RPMI7951 (cell line): ENCODE measurements at regions not wholly inside any gene's neighbourhood (a gene's known extent, or its start where the extent isn't known, plus 50 kb on each side); places are given as distances from the start of the nearest gene placed in this dataset.

Source experiments
- DNase-seq: peaks from one replicate; pipeline ENCODE4 v3.0.0-alpha.2; 2012; ENCODE audit warnings: low read depth

DNA sequence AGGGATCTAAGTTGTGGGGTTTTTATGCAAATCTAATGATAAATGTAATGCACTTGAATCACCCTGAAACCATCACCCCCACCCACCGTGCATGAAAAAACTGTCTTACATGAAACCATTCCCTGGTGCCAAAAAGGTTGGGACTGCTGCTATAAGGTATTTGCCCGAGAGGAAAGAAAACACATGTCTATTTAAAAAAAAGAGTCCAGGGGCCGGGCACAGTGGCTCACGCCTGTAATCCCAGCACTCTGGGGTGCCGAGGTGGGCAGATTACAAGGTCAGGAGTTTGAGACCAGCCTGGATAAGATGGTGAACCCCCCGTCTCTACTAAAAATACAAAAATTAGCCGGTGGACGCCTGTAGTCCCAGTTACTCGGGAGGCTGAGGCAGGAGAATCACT lies 1372.8 kb upstream of the CDH2 start:
- DNase-seq: no peak

DNA sequence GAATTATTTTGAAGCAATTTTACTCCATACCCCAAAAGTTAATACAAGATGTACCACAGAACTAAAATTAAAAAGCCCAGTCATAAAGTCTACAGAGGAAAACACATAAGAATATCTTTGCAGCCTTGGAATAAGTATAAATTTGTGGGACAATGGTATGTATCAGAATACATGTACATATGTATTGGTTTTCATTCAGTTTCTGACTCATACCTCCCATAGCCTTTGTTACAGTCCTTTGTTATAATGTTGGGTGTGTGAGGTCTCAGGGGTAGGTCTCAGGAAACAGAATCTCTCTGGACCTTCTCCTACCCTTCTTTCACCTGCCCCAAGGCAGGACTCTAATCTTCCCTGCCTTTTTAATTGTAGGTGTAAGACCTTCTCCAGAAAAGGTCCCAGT lies 1370.7 kb upstream of the CDH2 start:
- no peak for DNase-seq

DNA sequence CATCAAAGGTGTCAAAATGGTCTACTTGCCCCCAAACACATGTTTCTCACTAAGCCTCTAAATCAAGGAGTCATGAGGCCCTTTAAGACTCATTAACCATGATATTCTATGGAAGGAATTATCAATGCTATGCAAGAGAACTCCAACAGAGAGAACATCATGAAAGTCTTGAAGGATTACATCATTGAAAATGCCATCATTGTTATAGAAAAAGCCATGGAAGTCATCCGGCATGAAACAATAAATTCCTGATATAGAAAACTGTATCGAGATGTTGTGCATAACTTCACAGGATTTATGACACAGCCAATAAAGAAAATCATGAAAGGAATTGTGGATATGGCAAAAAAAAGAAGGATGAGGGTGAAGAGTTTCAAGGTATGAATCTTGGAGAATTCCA lies 1363.6 kb upstream of the CDH2 start:
- no peak for DNase-seq

DNA sequence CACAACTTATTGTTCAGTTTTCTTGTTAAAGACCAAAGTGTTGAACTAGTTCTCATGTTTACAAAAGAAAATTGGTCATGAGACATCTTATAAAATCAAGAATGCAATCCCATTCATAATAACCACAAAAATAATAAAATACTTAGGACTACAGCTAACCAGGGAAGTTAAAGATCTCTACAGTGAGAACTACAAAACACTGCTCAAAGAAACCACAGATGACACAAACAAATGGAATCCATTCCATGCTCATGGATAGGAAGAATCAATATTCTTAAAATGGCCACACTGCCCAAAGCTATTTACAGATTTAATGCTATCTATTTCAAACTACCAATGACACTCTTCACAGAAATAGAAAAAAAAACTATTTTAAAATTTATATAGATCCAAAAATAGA lies 1354.8 kb upstream of the CDH2 start:
- DNase-seq: no peak

DNA sequence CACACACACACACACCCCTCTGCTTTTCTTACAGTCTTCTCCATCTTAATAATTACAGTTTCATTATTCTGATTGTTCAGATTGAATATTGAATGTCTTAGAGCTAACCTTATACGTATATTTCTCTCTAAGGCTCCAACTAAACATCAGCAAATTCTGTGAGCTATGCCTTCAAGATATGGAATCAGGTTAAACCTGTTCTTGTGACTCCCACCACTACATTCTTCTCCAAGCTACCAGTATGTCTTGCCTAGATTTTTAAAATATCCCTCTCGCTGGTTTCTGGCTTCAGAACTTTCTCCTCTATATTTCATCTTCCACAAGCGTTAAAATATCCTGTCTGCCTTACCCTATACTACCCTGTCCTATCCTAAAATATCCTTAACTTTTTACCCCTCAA lies 1346.4 kb upstream of the CDH2 start:
- no peak for DNase-seq

DNA sequence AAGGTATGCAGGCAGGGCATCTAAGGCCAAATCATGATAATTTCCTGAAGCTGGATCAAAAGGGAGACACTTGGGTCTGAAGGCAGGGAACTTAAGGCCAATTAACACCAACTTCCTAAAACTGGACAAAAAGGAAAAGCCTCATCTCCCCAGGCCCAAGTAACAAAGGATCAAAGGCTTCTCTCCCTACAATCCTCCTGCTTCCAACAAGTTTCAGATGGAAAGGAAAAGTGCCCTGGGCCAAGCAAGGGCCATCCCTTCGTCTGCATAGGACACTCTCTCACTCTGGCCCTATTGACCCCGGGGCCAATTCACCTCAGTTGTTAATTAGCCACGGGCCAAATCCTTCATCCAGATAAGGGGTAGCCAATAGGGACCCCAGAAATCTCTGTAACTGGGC lies 1335.8 kb upstream of the CDH2 start:
- no peak for DNase-seq

DNA sequence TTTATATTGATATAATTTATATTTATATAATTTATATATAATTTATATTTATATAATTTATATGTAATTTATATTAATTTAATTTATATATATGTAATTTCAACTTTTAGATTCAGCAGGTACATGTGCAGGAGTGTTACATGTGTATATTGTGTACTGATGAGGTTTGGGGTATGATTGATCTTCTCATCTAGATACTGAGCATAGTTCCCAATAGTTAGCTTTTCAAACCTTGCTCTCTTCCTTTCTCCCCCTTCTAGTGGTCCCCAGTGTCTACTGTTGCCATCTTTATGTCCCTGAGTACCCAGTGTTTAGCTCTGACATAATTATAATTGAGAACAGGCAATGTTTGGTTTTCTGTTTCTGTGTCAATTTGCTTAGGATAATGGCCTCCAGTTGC lies 1335.3 kb upstream of the CDH2 start:
- no peak for DNase-seq

DNA sequence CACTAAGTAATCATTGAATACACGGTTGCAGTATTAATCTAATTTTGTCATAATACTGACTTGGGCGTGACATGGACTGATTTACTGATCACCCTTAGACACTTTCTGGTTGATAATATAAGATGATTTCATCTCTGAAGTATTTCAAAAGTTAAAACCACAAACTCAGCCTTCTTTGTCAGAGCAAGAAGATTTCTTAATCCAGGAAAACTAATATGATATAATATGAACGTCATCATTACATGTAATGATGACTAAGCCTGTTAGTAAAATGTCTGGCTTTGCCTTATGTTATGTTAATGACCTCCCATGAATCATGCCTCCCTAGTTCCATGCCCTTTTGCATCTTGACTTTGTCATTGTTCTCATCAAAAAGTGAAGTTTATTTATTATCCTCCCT lies 1325.0 kb upstream of the CDH2 start:
- peak; percentile 50 for DNase-seq

DNA sequence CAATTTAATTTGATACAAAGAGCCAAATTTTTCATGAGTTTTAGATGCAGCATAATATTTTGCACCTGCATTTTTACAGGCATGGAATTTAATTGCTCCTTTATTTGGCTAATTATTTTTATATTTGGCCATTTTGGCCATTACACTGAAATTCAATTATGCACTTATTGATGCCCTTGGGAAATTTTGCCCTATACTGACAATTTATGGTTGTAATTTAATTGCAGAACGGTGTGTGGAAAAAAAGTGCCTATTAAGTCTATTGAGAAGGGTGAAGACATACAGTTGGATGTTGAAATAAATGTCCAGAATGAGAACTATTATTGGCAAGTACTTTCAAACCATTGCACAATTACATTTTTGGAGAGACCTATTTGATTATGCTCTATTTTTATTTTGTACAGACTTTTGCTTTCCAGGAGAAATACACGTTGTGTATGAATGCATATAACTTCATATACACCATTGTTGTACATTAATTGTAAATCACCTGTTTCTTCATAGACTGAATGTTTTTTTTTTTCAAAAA lies 1319.3 kb upstream of the CDH2 start:
- DNase-seq: no peak

DNA sequence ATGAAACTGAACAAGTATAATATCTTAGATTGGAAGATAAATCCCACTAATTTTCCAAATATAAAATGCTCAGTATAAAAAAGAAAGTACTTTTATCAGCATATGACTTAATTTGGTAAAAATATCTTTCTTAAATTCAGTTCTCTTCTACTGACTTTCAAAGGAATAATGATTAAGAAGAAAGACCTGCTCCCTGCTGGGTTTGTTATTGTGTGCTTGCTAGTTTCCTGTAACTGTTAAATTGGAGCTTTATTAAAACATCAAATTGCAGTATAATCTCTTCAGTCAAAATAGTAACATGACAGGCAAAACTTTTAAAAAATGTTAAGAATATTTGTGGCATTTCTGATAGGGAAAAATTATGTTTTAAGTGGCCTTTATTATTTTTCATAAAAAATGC lies 1317.4 kb upstream of the CDH2 start:
- DNase-seq: no peak

DNA sequence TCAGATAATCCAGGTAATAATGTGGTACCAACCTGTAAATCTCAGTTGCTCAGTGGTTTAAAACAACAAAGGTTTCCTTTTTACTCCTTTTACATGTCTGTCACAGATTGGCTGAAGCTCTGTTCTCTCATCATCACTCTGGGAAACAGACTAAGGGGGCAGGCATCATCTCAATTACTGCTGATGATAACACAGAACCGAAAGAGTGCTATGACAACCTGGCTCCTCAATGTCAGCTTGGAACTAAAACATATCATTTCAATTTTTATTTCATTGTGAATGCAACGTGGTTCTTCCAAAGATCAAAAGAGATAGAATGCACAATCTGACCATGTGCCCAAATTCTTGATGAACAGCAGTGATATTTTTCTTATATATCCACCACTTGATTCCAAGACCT lies 1315.0 kb upstream of the CDH2 start:
- DNase-seq: no peak

DNA sequence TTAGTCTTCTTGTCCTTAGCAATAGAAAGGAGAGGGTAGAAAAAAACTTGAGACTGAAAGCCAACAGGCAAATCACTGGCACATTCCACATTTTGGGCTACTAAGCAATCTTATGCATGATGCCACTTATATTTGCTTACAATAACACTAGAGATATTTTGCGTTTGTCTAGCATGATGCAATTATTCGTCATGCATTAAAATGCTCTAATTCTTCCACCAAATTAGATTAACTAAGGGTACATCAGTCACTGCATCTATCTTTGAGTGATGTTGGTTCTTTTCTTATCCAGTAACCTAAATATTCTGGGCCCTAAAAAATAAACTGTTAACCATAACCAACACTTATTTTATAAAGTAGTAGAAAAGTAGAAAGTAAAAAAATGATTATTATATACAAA lies 1311.7 kb upstream of the CDH2 start:
- no peak for DNase-seq

DNA sequence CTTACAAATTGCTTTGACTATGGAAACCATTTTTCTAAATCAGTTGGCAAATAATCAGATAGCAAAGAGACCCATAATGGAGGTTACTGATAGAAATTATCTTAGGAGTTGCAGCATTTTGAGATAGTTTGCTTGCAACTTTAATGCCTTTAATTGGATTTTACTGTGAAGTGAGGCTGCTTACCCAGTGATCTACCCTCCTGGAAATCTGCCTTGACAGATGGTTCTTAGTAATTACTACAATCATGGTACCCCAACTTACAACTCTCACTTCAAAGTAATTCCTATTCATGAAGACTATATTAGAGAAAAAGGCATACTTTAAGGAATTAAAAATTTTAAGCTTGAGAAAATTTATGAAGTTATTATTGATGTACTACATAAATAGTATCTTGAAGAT lies 1288.6 kb upstream of the CDH2 start:
- no peak for DNase-seq

DNA sequence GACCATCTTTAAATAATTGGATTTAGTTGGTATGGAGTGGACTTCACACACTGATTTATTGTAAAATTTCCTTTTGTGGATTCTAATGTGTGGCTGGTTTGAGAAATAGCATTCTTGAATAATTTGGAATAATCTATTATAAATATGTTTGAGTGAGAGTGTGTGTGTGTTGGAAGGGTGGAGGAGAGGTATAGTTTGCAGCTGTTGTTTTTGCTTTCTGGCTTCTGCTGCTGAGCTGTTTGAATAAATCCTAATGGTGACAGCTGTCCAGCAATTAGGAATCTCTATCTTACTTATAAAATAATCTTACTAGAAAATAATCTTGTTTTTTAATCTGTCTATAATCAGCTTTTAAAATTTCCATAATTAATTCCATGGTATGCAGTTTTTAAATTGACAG lies 1283.0 kb upstream of the CDH2 start:
- DNase-seq: no peak

DNA sequence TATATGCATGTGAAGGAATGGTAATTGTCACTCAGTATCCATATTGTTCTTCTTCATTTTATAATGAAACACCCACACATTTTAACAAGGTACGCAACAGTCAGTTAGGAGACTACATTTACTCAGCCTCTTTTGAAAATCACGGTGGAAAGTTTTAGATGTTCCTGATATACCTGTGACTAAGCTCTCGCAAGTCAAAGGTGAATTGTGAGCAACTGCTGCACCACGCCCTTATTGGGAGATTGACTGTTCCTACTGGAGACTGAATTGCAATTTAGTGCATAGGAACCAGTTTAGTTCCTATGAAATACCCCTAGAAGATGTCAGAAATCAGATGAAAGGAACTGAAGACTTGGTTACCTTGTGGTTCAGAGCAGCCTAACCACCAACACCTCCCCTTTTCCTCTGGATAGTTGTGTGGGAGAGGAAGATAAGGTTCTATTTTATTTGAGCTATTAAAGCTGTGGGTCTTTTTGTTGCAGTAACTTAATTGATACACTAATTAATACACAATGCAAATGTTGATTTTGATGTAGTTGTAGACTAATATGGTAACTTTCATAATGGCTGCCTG lies 1280.5 kb upstream of the CDH2 start:
- no peak for DNase-seq

DNA sequence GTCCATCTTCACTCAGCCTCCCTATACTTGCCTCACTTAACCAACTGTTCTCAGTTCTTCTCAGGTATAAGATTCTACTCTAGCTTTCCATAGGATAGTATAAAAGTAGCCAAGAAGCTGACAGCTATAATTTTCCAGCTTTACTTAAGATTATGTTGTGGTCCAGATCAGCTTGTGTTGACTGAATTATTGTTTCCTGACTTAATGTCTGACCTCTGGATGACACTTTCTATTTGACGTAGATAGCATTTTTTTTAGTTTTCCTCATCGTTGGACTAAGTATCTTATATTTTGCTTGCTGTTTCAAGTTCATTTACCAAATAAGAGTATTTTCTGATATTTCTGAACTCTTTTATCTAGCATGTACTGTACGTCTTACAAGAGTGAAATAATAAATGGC lies 1272.5 kb upstream of the CDH2 start:
- no peak for DNase-seq

DNA sequence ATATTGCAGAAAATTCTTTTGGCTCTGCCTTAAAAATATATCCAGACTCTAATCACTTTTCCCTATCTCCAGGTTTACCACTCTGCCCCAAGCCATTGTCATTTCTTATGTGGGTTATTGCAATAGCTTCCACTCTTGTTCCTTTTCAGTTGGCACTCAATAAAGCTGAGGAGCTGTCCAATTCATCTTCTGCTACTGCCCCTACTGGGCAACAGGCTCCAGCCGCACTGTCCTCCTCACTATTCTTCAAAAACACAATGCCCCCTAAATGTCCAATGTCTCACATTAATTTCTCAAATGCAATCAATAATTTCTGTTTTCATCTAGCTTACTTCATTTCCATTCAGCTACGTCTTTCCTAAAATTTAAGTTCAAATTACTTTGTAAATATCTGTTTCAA lies 1262.5 kb upstream of the CDH2 start:
- DNase-seq: no peak

DNA sequence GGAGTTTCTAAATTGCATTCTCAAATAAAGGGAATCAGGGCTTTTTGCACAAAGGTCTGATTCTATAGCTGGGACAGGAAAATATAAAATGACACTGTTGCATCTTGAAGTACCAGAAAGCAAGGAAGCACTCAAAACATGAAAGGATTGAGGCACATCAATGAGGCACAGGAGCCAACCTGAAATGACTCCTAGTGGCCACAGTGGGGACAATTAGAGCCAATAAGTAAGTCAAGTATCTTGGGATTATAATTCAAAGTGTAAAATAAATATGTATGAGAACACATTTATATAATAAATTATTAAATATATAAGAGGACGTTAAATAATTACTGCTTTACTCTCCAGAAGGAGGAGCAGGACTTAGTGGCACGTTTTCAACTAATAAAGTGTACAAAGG lies 1259.5 kb upstream of the CDH2 start:
- DNase-seq: no peak

DNA sequence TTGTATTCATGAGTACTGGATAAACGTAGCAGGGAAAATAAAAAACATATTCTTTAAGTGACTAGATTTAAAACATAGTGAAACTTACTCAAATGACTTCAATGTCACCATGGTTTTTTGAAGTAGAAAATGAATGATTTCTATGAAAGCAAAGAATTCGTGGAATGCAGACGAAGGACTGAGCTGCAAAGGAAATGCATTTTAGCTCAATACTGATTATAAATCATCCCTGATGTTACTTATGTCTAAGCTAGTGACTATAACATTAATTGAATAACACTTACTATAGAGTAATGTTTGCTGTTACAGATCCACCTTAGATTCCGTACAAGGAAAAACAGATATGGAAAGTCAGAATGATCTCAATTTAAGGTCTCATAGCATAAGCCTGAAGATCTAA lies 1257.7 kb upstream of the CDH2 start:
- no peak for DNase-seq

DNA sequence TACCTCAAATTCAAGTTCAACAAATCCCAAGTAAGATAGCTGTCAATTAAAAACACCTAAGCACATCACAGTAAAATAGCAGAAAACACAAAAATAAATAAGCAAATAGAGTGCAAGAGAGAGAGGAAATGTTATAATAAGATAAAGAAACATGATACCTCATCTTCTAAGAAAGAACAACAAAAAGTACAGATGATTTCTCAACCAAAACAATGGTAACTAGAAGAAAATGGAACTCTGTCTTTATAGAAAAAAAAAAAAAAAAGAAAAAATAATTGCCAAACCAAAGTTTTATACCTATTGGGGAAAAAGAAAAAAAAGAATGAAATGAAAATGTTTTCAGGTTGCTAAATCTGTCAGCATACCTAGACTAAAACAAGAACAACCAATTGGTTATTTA lies 1253.5 kb upstream of the CDH2 start:
- no peak for DNase-seq

DNA sequence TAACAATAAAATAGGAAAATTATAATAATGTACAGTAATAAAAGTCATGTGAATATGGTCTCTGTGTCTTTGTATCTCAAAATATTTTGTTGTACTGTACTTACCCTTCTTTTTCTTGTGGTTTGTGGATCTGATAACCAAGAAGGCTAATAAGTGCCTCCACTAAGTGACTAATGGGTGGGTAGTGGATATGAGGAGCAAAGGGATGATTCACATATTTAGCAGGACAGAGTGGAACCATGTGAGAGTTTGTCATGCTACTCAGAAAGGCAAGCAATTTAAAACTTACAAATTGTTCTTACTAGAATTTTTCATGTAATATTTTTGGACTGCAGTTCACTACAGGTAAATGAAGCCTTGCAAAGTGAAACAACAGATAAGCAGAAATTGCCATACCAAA lies 1241.2 kb upstream of the CDH2 start:
- peak; percentile 42 for DNase-seq

DNA sequence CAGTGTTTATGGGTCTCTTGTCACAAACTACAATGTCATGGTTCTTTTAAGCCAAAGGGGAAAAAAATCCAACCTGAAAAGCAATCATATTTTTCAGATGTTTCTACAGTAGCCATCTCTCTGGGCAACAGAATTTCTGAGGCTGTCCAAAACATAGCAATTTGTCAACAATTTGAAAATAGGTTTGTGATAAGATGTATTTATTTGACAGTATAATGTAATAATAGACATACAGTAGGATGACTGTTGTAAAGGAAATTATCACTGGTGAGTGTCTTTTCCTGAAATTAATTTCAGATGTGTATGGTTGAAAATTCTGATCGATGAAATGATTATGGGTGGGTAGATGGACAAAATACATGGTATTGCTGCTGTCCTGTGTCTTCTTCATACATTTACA lies 1230.1 kb upstream of the CDH2 start:
- no peak for DNase-seq

DNA sequence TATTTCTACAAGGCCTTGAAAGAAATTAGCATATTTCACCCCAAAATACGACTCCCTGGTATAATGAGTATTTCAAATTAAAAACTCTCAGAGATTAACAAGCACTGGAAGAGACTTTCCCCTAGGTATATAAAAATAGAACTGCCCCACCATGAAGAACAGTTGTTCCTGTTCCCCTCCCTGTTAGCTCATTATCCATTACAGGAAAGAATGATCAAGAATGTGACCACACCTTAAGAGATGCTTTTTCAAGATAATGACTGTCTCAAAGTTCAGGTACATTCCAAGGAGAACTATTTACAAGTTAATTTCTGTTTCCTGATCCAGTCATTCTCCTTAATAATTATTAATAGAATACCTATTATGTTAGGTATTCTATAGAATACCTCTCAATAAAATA lies 1220.6 kb upstream of the CDH2 start:
- no peak for DNase-seq
